Activated T-cell treated with anti-CD3 and anti-CD28 coated beads for 48 hours (primary cell): ENCODE measurements at regions not wholly inside any gene's neighbourhood (a gene's known extent, or its start where the extent isn't known, plus 50 kb on each side); places are given as distances from the start of the nearest gene placed in this dataset.

Source experiments
- DNase-seq: peaks from one replicate; pipeline ENCODE4 v3.0.0-alpha.2; 2020; ENCODE audit warnings: low read depth

DNA sequence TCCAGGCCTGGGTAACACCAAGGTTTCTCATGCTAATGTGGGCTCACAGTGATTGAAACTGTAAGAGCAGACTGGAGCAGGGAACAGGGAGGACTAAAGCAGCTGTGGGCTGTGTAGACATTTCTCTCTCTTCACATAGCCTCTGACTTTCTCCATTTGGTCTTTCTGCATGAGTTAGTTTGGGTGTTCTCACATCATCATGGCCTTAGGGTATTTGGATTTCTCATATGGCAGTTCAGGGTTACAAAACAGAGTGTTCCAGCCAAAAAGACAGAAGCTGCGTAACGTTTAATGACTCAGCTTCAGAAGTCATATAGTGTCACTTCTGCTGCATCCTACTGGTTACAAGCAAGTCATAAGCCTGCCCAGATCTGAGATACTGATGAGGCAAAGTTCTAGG lies 52.0 kb upstream of the OSBPL8 start:
- no peak for DNase-seq

DNA sequence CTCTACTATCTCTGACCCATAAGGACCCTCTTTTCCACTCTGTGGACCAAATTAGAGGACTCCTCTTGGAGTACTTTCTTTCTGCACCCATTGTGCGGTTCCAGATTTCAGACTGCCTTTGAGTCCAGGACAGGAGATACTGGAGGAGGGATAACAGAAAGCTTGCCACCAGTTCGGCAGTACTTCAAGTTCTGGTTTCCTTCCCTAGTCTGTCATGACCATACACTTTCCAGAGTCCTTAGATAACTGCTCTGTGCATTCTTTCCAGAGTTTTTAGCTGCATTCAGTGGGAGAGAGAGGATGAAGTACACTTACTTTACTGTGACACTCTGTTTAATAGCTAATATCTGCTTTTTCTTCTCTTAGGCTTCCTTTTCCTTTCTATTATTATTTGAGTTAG lies 54.8 kb upstream of the OSBPL8 start:
- DNase-seq, result no peak

- no peak for DNase-seq
Observed at GRCh38 chr12:76618031-76618430, 58.5 kb upstream of the OSBPL8 start.

DNA sequence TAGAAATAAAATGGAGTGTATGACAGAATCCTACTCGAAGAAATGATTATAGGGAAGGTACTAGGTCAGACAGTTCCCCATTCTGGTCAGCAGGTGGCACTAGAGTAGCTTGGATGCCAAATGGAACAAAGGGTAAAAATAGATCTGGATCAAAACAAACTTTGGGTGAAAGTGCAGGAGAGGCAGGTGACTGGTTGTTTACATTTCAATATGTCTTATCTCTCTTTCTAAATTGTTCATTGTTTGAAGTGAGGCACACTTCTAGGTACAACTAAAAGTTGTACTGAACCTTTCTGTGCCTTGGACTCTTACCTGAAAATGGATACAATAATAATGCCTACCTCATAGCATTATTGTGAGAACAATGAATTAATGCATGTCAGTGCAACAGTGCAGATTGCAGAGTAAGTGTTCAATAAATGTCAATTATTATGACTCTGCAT lies 62.0 kb upstream of the OSBPL8 start:
- peak; percentile 45 for DNase-seq

- DNase-seq, result no peak
Observed at GRCh38 chr12:76622351-76622750, 62.8 kb upstream of the OSBPL8 start.

DNA sequence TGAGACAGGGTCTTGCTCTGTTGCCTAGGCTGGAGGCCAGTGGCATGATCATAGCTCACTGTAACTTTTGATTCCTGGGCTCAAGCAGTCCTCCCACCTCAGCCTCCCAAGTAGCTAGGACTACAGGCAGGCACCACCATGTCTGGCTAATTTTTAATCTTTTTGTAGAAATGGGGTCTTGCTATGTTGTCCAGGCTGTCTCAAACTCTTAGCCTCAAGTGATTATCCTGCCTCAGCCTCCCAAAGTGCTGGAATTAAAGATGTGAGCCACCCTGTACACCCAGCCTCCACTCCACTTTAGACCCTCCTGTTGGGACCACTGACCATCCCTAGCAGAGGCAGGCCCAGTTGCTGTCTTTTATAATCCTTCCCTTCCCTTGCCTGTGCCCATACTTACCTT lies 63.3 kb upstream of the OSBPL8 start:
- DNase-seq, result no peak

DNA sequence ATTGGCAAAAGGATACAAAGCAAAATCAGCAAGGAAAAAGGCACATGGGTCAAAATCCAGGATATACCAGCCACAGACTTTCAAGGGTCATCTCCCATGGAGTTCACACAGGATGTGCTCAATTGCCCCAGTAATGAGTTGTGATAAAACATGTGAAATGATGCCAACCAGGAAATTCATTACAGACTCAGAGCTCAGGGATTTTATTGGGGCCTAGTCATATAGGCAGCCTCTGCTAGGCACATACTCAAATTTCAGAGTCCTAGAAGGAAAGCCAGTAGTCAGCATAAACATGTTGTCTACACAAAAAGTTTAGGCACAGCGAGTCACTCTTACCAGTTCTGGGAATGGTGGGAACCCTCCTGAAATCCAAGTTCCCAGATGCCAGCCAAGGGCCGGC lies 64.4 kb upstream of the OSBPL8 start:
- no peak for DNase-seq

DNA sequence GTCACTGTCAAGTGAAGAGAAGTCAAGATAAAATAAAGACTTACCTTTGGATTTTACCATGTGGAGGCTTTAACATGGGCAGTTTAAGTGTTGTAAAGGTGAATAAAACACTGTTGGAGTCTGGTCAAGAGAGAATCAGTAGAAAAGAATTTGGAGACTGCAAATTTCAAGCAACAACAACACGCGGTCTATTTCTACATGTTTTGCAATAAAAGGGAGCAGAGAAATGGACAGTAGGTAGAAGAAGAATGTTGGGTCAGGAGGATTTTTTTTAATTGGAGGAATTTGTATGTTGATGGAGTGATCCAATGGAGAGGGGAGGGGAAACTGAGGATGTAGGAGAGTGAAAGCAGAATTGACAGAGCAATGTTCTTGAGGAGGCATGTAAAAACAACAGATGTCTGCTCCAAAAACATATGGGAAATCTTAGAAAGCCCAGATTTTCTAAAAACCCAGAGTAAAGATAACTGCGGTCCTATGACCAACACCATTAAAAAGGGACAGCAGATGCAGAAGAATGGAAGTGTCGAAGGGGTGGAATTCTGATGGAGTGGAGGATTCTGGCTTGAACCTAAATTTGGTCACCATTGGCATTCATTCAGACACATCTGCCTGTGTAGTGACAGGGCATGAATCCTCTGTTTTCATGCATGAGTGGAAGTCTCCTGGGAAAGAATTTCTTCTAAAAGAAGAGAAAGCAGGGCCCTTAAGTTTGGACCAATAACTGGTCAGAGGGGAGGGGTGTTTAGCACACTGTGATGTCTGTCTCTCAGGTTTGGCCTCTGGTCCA lies 68.0 kb upstream of the OSBPL8 start:
- DNase-seq, result no peak

DNA sequence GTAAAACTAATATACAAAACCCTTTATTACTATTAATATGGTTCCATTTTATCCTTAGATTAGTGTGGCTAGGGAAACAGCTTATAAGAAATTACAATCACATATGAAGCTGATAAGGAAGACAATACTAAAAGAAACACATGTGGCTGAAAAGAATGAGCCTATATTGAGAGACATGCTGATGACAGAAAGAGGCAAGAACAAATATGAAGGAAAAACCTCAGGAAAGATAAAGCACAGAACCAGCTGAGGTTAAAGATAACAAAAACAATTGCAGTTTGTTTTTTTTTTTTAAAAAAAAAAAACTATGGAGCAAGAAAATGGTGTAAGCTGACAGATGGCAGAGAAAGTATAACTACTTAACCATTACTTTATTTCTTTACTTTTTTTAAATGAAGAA lies 69.2 kb upstream of the OSBPL8 start:
- DNase-seq, result no peak

DNA sequence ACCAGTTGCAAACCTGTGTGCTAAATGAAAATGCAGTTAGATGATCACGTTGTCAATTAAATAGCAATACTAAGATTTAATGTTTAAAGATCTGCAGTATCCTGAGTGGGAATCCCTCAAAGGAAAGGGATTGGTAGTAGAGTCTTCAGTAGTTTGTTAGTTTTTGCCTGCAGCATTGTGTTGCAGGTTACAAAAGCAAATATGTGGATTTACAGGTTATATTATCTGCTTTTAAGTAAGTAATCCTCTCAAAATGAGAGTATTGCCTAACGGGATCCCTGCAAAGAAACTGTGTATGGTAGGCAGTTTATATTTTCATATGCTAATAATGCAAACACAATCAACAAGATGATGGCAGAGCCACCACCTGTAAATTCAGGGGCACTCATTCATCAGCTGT lies 72.2 kb upstream of the OSBPL8 start:
- DNase-seq, result no peak

DNA sequence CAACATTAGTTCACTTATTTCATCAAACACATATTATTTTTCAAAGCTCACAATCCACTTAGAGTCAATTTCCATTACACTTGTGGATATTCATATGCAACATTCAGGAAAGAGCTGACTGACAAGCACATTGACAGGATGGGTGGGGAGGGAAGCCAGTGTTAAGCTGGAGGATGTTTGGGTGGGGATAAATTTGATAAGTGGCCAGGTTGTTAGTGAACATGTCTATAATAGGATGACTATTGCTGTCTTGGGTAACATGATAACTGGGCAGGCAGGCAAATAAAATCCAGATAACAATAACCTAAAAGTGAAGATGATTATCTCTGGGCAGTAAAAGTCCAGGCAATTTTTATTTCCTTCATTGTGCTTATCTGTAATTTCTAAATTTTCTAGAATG lies 73.8 kb upstream of the OSBPL8 start:
- DNase-seq, result no peak

GRCh38 chr12:76634133-76634532 lies 74.6 kb upstream of the OSBPL8 start:
- DNase-seq, result no peak

GRCh38 chr12:76636121-76636692 lies 76.6 kb upstream of the OSBPL8 start:
- no peak for DNase-seq

DNA sequence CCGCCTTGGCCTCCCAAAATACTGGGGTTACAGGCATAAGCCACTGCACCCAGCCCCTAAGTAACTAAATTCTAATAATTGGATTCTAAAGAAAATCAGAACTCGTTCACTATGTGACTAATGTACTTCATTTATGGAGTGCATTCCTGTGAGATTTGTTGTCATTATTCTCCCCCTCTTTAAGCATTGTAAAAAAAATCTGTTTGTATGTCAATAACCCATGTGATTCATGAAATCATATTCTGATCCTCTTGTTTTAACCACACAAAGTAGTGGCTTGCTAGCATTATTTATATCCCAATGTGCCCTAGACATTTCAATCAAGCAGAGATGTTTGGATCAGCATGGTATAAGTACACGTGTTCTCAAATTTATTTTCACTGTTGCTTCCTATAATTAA lies 78.2 kb upstream of the OSBPL8 start:
- DNase-seq, result no peak

GRCh38 chr12:76639646-76640045 lies 80.1 kb upstream of the OSBPL8 start:
- DNase-seq, result no peak

- no peak for DNase-seq
Observed at GRCh38 chr12:76641073-76641472, 81.5 kb upstream of the OSBPL8 start.

- no peak for DNase-seq
Observed at GRCh38 chr12:76641961-76642360, 82.4 kb upstream of the OSBPL8 start.

GRCh38 chr12:76643438-76643837 lies 83.9 kb upstream of the OSBPL8 start:
- no peak for DNase-seq

- DNase-seq, result no peak
Observed at GRCh38 chr12:76644950-76645349, 85.4 kb upstream of the OSBPL8 start.

- DNase-seq, result no peak
Observed at GRCh38 chr12:76645934-76646333, 86.4 kb upstream of the OSBPL8 start.

DNA sequence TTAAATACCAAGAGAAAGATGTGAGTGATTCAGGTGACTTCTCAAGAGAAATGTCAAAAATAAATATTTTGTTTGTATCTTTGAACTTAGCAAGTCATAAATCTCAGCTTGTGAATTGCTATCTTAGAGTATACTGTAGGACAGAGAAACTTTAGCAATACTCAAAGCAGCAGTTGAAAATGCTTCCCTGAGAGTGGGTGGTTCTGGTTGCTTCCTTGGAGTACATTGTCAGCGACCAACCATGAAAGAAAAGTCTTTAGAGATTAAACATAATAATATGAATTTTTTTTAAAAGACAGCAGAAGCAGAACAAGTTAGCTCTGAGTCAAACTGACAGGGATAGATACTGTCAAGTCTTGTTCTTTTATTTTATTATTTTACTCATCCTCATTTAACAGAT lies 86.8 kb upstream of the OSBPL8 start:
- DNase-seq, result no peak

GRCh38 chr12:76649099-76649498 lies 89.5 kb upstream of the OSBPL8 start:
- no peak for DNase-seq

GRCh38 chr12:76652402-76652801 lies 92.8 kb upstream of the OSBPL8 start:
- DNase-seq, result no peak

DNA sequence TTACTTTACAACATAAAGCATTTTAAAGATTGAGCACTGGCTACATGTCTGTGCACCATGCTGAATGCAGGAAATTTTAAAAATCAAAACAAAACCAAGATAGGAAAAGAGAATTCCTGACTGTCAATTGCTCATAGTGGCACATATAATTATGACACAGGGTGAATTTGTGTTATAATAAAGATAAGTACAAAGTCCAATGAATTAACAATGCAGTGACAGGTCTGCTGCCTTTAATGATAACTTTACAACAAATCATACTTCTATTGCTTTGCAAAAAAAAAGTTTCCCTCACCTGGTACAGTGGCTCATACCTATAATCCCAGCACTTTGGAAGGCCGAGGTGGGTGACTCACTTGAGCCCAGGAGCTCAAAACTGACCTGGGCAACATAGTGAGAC lies 93.8 kb upstream of the OSBPL8 start:
- no peak for DNase-seq
